HG02840 (cell line): ENCODE measurements at regions not wholly inside any gene's neighbourhood (a gene's known extent, or its start where the extent isn't known, plus 50 kb on each side); places are given as distances from the start of the nearest gene placed in this dataset.

Source experiments
- ATAC-seq: cut with Tn5 transposase; IDR thresholded peaks from one replicate; pipeline ENCODE4 v1.9.1; 2021; ENCODE audit warnings: mild to moderate bottlenecking, moderate library complexity, moderate number of reproducible peaks; ENCODE audit not compliant: unreplicated experiment, low FRiP score

DNA sequence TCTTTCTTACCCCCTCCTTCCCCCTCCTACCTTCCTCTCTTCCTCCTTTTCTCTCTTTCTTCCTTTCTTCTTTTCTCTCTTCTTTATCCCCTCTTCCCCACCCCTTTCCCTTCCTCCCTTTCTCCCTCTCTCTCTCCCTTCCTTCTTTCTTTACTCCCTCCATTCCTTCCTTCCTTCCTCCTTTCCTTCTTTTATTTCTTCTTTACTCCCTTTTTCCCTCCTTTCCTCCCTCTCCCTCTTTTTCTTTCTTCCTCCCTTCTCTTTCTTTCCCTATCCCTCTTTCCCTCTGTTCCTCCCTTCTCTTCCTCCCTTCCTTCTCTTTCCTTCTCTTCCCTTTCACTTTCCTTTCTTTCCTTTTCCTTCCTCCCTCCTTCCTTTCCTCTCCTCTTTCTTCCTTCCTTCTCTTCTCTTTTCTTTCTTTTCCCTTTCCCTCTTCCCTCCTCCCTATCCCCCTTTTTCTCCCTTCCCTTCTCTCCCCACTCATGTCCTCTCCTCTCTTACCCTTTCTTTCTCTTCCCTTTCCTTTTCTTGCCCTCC, 302.3 kb upstream of the TBX3 start:
- ATAC-seq: no peak

- ATAC-seq: no peak
These were observed 300.7 kb upstream of the TBX3 start for GRCh38 chr12:114984634-114985061.

DNA sequence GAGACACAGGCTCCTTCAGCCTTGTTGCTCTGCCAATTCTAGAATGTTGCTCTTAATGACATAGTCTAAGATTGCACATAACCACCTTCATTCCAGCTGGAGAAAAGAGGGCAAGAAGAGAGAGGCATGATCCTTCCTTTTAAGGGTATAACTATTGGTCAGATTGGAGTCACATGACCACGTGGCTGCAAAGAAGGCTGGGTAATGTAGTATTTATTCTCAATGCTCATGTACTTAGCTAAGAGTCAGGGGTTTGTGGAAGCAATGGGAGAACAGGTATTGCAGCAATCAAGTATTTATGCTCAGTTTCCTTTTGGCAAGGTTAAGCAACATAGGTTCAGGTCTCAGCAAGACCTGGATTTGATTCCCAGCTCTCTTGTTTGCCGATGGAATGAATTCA, 298.8 kb upstream of the TBX3 start:
- no peak for ATAC-seq

- no peak for ATAC-seq
These were observed 297.1 kb upstream of the TBX3 start for GRCh38 chr12:114981036-114981435.

- ATAC-seq: no peak
These were observed 293.0 kb upstream of the TBX3 start for GRCh38 chr12:114976959-114977358.

- no peak for ATAC-seq
These were observed 292.4 kb upstream of the TBX3 start for GRCh38 chr12:114976372-114976771.

- ATAC-seq: no peak
These were observed 291.8 kb upstream of the TBX3 start for GRCh38 chr12:114975640-114976310.

- ATAC-seq: no peak
These were observed 291.1 kb upstream of the TBX3 start for GRCh38 chr12:114974826-114975639.

GRCh38 chr12:114974333-114974732, 290.4 kb upstream of the TBX3 start:
- no peak for ATAC-seq

GRCh38 chr12:114968727-114969126, 284.8 kb upstream of the TBX3 start:
- ATAC-seq: no peak

- no peak for ATAC-seq
These were observed 283.2 kb upstream of the TBX3 start for GRCh38 chr12:114967151-114967550.

DNA sequence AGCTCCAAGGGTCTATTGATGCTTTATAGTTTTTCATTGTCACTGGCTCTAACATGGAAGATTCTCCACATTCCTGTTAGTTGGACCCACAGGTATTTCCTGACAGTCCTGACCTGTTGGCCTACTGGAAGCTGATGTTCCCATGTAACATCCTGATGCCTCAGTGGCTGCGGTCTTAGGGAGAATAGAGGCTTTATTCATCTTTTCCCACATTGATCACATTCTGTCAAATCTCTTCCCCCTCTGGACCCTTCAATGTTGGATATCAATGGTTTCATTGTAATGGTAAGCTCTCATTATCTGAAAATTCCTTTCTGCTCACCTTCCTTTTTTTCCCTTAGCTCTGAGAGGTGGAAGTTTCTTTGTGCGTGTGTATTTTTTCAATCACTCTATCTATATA, 280.9 kb upstream of the TBX3 start:
- no peak for ATAC-seq

GRCh38 chr12:114963846-114964245, 279.9 kb upstream of the TBX3 start:
- ATAC-seq: no peak

DNA sequence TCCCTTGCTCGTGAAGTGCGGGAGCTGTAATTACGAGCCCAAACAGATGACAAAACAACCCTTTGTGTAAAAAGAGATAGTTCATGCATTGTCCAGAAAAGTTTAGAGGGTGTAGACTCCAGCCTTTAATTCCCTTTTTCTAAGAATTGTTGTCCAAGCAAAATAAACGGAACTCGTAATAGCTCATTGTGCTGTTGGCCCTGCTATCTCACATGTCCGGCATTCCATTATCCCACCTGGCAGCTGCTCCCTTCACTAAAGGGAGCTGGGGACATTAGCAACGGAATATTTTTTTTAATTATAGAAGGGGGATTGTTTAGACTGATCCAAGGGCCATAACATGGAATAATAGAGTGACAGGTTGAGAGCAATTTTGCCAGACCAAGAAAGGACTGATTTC, 277.5 kb upstream of the TBX3 start:
- ATAC-seq: no peak

DNA sequence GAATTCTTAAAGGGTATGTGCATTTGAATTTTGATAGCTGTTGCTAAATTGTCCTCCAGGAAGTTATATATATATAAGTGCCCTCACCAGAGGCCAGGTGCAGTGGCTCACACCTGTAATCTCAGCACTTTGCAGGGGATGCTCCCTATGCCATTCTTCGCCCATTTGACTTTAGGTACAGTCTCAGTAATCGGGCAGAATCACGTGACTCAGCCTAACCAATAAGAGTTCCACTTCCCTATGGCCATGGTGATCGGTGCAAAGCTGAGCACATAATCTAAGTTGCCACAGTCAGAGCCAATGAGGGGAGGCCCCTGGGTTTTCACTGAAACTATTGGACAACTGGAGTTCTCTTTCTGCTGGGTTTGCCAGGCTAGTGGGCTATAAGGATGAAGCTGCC, 274.6 kb upstream of the TBX3 start:
- no peak for ATAC-seq

DNA sequence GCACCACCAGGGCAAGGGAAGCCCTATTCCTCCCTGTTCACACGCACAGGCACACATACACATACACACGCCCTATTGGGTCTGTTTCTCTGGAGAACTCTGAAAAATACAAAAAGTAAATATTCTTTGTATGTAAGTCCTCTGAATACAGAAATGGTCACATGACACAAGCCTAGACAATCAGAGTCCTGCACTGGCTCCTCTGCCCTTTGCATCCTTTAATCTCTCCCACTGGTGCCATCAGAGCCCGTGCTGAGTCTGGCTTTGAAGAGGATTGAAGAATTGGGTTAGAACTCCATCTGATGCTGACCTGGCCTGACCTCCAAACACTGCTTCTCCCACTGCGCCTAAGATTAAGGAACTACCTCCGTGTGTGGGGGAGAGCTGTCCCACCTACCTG, 273.2 kb upstream of the TBX3 start:
- no peak for ATAC-seq

- ATAC-seq: no peak
These were observed 271.5 kb upstream of the TBX3 start for GRCh38 chr12:114955414-114956014.

DNA sequence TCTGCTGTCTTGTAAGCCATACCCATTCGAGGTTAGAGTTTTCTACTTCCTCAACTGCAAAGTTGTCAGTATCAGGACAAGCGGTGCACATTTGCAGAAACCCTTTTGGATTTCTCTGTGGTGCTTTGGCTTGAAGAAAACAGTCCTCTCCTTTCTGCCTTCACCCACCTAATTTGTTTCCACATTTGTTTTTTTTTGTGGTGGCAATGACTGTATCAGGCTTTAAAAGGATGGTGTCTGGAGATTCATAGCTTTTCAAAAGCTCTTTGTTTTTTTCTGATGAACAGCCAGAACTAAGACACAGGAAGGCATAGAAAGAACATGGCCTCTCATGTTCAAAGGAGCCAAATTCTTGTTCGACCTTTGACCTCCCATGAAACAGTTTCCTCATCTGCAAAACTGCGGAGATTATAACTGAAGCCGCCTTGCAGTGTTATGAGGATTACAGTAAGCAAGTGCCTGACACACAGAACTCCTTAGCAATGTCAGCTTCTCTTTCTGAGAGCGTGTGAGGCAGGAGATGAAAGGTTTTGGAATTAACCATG, 270.6 kb upstream of the TBX3 start:
- ATAC-seq: no peak

- no peak for ATAC-seq
These were observed 268.7 kb upstream of the TBX3 start for GRCh38 chr12:114952573-114953271.

GRCh38 chr12:114949058-114949820, 265.3 kb upstream of the TBX3 start:
- ATAC-seq: no peak
